IgD-negative memory B cell (primary cell): ENCODE measurements at regions not wholly inside any gene's neighbourhood (a gene's known extent, or its start where the extent isn't known, plus 50 kb on each side); places are given as distances from the start of the nearest gene placed in this dataset.

Experiments
- H3K27ac Mint-ChIP-seq, 3 donors: one replicate each; pipeline ENCODE4 v1.8.0; 2020 to 2022; ENCODE audit warnings: mild to moderate bottlenecking in 3 of 3, mixed read lengths in 3 of 3, moderate library complexity in 1 of 3
- H3K27me3 Mint-ChIP-seq: one replicate; pipeline ENCODE4 v1.8.0; 2021; ENCODE audit warnings: mixed read lengths
- H3K36me3 Mint-ChIP-seq: one replicate; pipeline ENCODE4 v1.8.0; 2020; ENCODE audit warnings: mild to moderate bottlenecking, mixed read lengths
- H3K4me1 Mint-ChIP-seq, 3 donors: one replicate each; pipeline ENCODE4 v1.8.0; 2020 to 2022; ENCODE audit warnings: mixed read lengths in 3 of 3, mild to moderate bottlenecking in 1 of 3
- H3K4me3 Mint-ChIP-seq, 4 donors: one replicate each; pipeline ENCODE4 v1.8.0; 2020 to 2022; ENCODE audit warnings: mild to moderate bottlenecking in 4 of 4, mixed read lengths in 4 of 4, moderate library complexity in 3 of 4
- H3K9me3 Mint-ChIP-seq, 3 donors: one replicate each; pipeline ENCODE4 v1.8.0; 2020 to 2021; ENCODE audit warnings: mixed read lengths in 3 of 3, mild to moderate bottlenecking in 1 of 3

- Mint-ChIP-seq H3K27ac (no peak overlapping the region), H3K4me3 (no peak overlapping the region), H3K36me3 (no peaks in the 10 kb centered on the region), H3K27me3 (peaks cover 16% of the 10 kb centered on the region), H3K4me1 (peaks cover 0 to 2% (median 0%) of the 10 kb centered on the region in 3 donors), H3K9me3 (peaks cover 0 to 8% (median 2%) of the 10 kb centered on the region in 3 donors)
Measured at GRCh38 chr15:100703032-100703578, 100.7 kb downstream of the ASB7 start.

DNA sequence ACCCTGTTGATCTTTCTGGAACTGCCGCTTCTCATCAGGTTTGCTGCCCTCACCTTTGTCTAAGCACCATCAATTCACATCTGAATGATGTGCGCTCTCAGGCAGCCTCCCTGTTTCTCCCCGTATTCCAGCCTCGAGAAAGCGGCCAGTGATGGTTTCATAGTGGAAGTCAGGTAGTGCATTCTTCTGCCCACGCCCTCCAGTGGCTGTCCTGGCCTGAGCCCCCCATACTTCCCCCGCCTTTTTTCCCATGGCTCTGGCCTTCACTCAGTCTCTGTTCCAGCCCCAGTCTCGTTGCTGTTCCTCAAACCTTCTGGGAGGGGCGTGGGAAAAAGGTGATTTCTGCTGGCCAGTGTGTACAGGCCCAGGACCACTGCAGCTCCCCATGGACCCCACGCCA is 101.3 kb downstream of the ASB7 start:
- Mint-ChIP-seq H3K4me1 (peaks cover 0 to 2% (median 0%) of the 10 kb centered on the region in 3 donors), H3K36me3 (no peaks in the 10 kb centered on the region), H3K9me3 (peaks cover 0 to 6% (median 2%) of the 10 kb centered on the region in 3 donors), H3K27me3 (peaks cover 16% of the 10 kb centered on the region), H3K4me3 (no peak overlapping the region), H3K27ac (no peak overlapping the region)

- Mint-ChIP-seq H3K27me3 (peaks cover 16% of the 10 kb centered on the region), H3K4me3 (no peak overlapping the region), H3K9me3 (peaks cover 0 to 6% (median 2%) of the 10 kb centered on the region in 3 donors), H3K4me1 (peaks cover 0 to 2% (median 0%) of the 10 kb centered on the region in 3 donors), H3K27ac (no peak overlapping the region), H3K36me3 (no peaks in the 10 kb centered on the region)
Measured at GRCh38 chr15:100704281-100705055, 102.1 kb downstream of the ASB7 start.

DNA sequence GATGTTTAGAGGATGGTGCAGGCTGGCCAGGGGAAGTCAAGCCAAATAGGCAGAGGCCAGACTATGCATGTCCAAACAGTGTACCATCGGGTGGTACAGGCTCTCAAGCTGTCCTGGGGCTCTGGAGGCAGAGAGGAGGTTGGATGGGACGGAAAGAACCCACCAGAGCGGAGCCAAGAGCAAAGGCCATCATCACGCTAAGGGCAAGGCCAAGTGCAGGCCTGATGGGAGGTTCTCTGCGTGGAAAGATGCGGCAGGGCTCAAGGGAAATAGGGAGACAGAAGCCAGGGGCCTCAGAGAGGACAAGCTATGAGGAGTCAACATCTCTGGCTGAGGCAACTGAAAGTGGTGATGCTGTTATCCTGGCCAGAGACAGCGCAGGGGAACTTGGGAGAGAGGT is 102.7 kb downstream of the ASB7 start:
- peaks cover 0 to 6% (median 2%) of the 10 kb centered on the region in 3 donors for H3K9me3 Mint-ChIP-seq
- peaks cover 16% of the 10 kb centered on the region for H3K27me3 Mint-ChIP-seq
- peak overlapping the region in 1 of 4 donors; percentile 34 for H3K4me3 Mint-ChIP-seq
- H3K27ac Mint-ChIP-seq: no peak overlapping the region
- peaks cover 2% of the 10 kb centered on the region for H3K36me3 Mint-ChIP-seq
- H3K4me1 Mint-ChIP-seq: peaks cover 0 to 2% (median 0%) of the 10 kb centered on the region in 3 donors

- H3K27ac Mint-ChIP-seq: no peak overlapping the region
- peaks cover 0 to 2% (median 0%) of the 10 kb centered on the region in 3 donors for H3K4me1 Mint-ChIP-seq
- no peak overlapping the region for H3K4me3 Mint-ChIP-seq
- peaks cover 0 to 6% (median 2%) of the 10 kb centered on the region in 3 donors for H3K9me3 Mint-ChIP-seq
- peaks cover 2% of the 10 kb centered on the region for H3K36me3 Mint-ChIP-seq
- peaks cover 12% of the 10 kb centered on the region for H3K27me3 Mint-ChIP-seq
Measured at GRCh38 chr15:100705841-100706240, 103.5 kb downstream of the ASB7 start.

DNA sequence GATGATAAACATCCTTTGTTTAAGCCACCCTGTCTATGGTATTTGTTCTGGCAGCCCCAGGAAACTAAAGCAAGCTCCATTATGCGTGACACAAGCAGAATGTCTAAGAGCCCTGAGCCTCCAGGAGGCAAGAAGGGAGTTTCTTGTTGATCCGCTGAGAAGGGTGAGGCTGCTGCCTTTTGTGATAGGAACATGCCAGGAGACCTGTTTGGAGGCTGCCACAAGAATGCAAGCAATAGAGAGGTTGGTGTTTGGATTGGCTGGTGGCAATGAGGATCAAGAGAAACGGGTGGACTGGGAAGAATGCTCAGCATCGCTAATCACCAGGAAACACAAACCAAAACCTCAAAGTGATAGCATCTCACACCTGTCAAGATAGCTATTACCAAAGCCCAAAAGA is 104.8 kb downstream of the ASB7 start:
- Mint-ChIP-seq H3K4me1 (peaks cover 0 to 2% (median 0%) of the 10 kb centered on the region in 3 donors), H3K27ac (no peak overlapping the region), H3K4me3 (no peak overlapping the region), H3K36me3 (peaks cover 2% of the 10 kb centered on the region), H3K27me3 (peaks cover 9% of the 10 kb centered on the region), H3K9me3 (peaks cover 0 to 6% (median 3%) of the 10 kb centered on the region in 3 donors)

- Mint-ChIP-seq H3K36me3 (peaks cover 2% of the 10 kb centered on the region), H3K4me1 (no peaks in the 10 kb centered on the region), H3K9me3 (peaks cover 0 to 3% (median 2%) of the 10 kb centered on the region in 3 donors), H3K4me3 (no peak overlapping the region), H3K27me3 (peaks cover 9% of the 10 kb centered on the region), H3K27ac (no peak overlapping the region)
Measured at GRCh38 chr15:100708916-100709315, 106.5 kb downstream of the ASB7 start.

GRCh38 chr15:100710222-100710621 is 107.8 kb downstream of the ASB7 start:
- no peaks in the 10 kb centered on the region for H3K4me1 Mint-ChIP-seq
- H3K36me3 Mint-ChIP-seq: peaks cover 2% of the 10 kb centered on the region
- H3K27ac Mint-ChIP-seq: no peak overlapping the region
- H3K4me3 Mint-ChIP-seq: no peak overlapping the region
- H3K9me3 Mint-ChIP-seq: peaks cover 0 to 3% (median under 1%) of the 10 kb centered on the region in 3 donors
- H3K27me3 Mint-ChIP-seq: peaks cover 2% of the 10 kb centered on the region

DNA sequence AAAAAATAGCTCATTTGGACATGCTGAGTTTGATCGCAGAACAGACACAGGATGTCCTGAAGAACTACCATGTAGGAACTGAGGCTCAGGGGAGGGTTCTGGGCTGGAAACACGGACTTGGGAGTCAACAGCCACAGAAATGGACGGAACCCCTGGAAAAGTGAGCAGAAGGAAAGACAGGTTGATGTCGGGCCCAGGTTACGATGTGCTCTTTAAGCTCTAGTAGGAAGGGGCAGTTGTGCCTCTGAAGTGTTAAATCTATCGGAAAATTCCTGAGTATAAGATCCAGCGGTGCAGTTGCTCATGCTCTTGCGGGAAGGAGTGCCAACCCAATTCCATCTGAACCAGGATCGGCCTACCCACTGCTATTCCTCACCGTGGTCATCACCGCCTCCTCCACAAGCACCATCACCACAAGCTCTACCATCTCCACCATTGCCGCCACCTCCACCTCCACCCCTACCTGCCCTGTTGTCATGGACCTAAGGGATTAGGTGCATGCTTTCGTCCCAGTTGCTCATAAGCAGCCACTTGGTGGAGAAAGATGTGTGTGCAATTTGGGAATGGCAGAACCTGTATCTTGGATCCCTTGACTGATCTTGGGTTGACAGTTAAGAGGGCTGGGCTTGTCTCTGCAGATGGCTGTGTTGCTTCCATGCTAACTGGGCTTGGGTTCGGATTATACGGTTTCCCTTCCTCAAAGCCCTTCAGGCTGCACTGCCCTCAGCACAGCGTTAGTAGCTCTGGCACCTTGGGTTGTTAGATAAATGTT is 108.5 kb downstream of the ASB7 start:
- Mint-ChIP-seq H3K4me1 (no peaks in the 10 kb centered on the region), H3K9me3 (peaks cover 0 to 3% (median 0%) of the 10 kb centered on the region in 3 donors), H3K4me3 (no peak overlapping the region), H3K27me3 (peaks cover 2% of the 10 kb centered on the region), H3K36me3 (peaks cover 2% of the 10 kb centered on the region), H3K27ac (no peak overlapping the region)

GRCh38 chr15:100711516-100712021 is 109.2 kb downstream of the ASB7 start:
- Mint-ChIP-seq H3K36me3 (peaks cover 2% of the 10 kb centered on the region), H3K27ac (no peak overlapping the region), H3K9me3 (peaks cover 0 to 3% (median 0%) of the 10 kb centered on the region in 3 donors)

DNA sequence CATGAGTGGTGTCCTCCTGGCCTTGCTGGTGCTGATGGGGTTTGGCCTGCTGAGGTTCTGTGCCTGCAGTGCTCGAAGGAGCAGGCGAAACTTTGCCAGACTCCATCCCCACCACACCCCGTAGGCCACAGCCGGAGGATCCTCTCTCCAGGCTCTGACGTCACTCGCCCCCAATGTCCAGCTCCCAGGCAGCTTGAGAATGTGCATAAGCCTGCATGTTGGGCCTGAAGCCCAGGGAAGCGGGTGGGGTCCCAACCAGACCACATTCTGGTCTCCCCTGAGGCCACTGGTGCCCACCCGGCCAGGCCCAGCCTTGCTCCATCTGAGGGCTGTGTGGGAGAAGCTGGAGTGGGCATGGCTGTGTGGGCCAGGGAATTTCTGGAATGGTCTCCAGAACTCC is 109.8 kb downstream of the ASB7 start:
- H3K4me1 Mint-ChIP-seq: no peaks in the 10 kb centered on the region
- peaks cover 2% of the 10 kb centered on the region for H3K36me3 Mint-ChIP-seq
- peaks cover 2% of the 10 kb centered on the region for H3K27me3 Mint-ChIP-seq
- peaks cover 0 to 3% (median 0%) of the 10 kb centered on the region in 3 donors for H3K9me3 Mint-ChIP-seq
- no peak overlapping the region for H3K4me3 Mint-ChIP-seq
- no peak overlapping the region for H3K27ac Mint-ChIP-seq

More at GRCh38 chr15:100711516-100712021, 109.2 kb downstream of the ASB7 start:
- Mint-ChIP-seq H3K4me3 (no peak overlapping the region), H3K27me3 (peaks cover 2% of the 10 kb centered on the region), H3K4me1 (no peaks in the 10 kb centered on the region)

DNA sequence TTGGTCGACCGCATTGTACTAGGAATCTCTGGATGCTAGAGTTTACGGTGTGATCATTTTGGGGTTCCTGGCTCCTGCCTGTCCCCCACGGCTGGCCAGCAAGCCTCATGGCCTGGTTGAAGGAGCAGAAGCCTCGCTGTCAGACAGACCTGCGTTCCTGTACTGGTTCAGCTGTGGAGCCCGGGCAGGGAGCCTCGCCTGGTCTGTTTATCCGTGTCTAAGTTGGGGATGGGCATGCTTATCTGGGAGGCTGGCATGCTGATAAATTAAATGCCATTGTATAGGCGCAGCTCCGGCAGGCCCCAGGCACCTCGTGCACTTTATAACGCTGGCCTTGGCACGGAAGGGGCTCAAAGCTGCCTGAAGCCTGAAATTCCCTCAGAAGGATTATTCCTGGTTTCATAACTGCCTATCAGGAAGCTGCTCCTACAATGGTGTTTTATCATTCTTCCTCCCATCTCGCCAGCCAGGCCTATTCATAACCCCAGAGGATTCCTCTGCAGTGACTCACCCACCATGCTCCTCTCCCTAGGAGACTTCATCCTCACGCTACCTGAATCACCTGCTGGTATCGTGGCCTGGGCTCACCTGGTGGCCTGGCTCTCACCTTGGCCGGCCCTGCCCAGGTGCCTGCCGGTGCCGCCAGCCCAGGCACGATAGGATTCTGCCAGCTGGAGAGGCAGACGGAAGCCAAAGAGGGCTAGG is 110.9 kb downstream of the ASB7 start:
- Mint-ChIP-seq H3K27ac (peak overlapping the region in 1 of 3 donors; percentile 43), H3K9me3 (peaks cover 0 to 2% (median 0%) of the 10 kb centered on the region in 3 donors), H3K27me3 (no peaks in the 10 kb centered on the region), H3K4me1 (no peaks in the 10 kb centered on the region), H3K36me3 (peaks cover 2% of the 10 kb centered on the region), H3K4me3 (no peak overlapping the region)

GRCh38 chr15:100714034-100714748 is 111.8 kb downstream of the ASB7 start:
- H3K27me3 Mint-ChIP-seq: no peaks in the 10 kb centered on the region
- H3K9me3 Mint-ChIP-seq: peaks cover 0 to 2% (median 0%) of the 10 kb centered on the region in 3 donors
- no peak overlapping the region for H3K4me3 Mint-ChIP-seq
- H3K36me3 Mint-ChIP-seq: peaks cover 2% of the 10 kb centered on the region
- H3K27ac Mint-ChIP-seq: no peak overlapping the region
- no peaks in the 10 kb centered on the region for H3K4me1 Mint-ChIP-seq
